Ishikawa (cell line): ENCODE measurements at regions not wholly inside any gene's neighbourhood (a gene's known extent, or its start where the extent isn't known, plus 50 kb on each side); places are given as distances from the start of the nearest gene placed in this dataset.

ENCODE experiments used
- CEBPB ChIP-seq: IDR thresholded peaks from 2 replicates; pipeline ENCODE4 v1.6.1; 2012
- CREB1 ChIP-seq: IDR thresholded peaks from 2 replicates; pipeline ENCODE4 v1.6.1; 2012; ENCODE audit warnings: low read depth
- EGR1 ChIP-seq: IDR thresholded peaks from 2 replicates; pipeline ENCODE4 v1.6.1; 2012
- EP300 ChIP-seq: IDR thresholded peaks from 2 replicates; pipeline ENCODE4 v1.6.1; 2012; ENCODE audit warnings: borderline replicate concordance
- FOXM1 ChIP-seq: IDR thresholded peaks from 2 replicates; pipeline ENCODE4 v1.6.1; 2012; ENCODE audit warnings: low read depth, borderline replicate concordance
- RAD21 ChIP-seq: IDR thresholded peaks from 2 replicates; pipeline ENCODE4 v1.6.1; 2012; ENCODE audit warnings: low read depth
- YY1 ChIP-seq: IDR thresholded peaks from 2 replicates; pipeline ENCODE4 v1.6.1; 2012; ENCODE audit warnings: low read depth

DNA sequence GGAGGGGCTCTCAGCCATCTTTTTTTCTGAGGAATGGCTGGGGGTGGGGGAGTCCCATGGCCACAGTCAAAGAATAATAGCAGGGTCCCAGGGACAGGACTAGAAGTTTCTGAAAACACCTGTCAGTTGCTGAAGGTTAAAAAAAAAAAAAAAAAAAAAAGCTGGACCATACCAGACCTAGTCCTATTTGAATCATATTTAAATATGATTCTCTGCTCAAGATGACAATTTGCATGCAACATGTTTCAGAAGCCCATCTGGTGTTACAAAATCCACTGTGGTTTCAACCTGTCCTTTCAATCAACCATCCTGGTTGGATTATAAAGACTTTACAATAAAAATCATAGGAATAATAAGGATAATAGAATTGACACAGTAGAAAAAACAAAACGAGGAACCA lies 153.7 kb downstream of the TENT5C start:
- TF ChIP-seq EP300 (no peak), CEBPB (no peak), RAD21 (no peak), YY1 (no peak), FOXM1 (no peak), CREB1 (no peak), EGR1 (no peak)
